HG03432 (cell line): ENCODE measurements at regions not wholly inside any gene's neighbourhood (a gene's known extent, or its start where the extent isn't known, plus 50 kb on each side); places are given as distances from the start of the nearest gene placed in this dataset.

Experiments
- ATAC-seq: cut with Tn5 transposase; IDR thresholded peaks from one replicate; pipeline ENCODE4 v1.9.1; 2021; ENCODE audit warnings: mild to moderate bottlenecking, moderate library complexity; ENCODE audit not compliant: unreplicated experiment

GRCh38 chr5:68352166-68352565 lies 136.6 kb downstream of the PIK3R1 start:
- ATAC-seq, result no peak

GRCh38 chr5:68353605-68354004 lies 138.0 kb downstream of the PIK3R1 start:
- ATAC-seq, result no peak

GRCh38 chr5:68354315-68354714 lies 138.8 kb downstream of the PIK3R1 start:
- ATAC-seq, result no peak

- ATAC-seq, result no peak
Observed at GRCh38 chr5:68356216-68356615, 140.7 kb downstream of the PIK3R1 start.

DNA sequence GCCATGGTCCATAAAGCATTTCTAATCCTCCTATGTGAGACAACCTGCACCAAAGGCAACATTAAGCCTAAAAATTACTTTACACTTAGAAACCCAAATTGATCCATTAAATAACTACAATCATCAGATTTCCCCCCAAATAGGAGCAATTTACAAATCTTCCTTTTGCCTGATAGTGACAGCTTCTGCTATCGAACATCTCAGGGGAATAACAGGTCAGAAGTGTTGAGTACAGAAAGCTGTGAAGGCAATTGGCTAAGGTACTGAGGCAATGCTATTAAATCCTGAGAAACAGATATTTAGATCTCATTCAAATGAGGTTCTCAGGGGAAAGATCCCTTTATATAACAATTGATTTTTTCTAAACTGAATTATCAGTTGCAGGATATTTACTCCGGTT lies 141.1 kb downstream of the PIK3R1 start:
- ATAC-seq, result no peak

DNA sequence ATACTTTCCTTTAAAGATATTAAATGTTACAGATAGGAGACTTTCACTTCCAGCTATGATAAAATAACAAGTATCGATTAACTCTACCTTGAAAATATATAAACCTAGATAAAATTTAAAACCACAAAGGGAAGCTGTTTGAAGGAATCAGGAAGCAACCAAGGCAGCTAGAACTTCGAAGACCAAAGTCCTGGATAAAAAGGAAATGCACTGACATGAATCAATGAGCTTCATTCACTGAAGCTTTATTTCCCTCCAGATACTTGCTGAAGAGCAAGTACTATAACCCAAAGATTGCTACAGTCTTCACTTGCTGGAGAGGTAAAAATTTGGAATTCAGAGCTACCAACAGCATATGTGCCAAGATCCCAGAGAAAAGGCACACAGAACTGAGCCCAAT lies 144.1 kb downstream of the PIK3R1 start:
- ATAC-seq, result no peak

- ATAC-seq, result no peak
Observed at GRCh38 chr5:68362331-68362730, 146.8 kb downstream of the PIK3R1 start.

- no peak for ATAC-seq
Observed at GRCh38 chr5:68365889-68366288, 150.3 kb downstream of the PIK3R1 start.

DNA sequence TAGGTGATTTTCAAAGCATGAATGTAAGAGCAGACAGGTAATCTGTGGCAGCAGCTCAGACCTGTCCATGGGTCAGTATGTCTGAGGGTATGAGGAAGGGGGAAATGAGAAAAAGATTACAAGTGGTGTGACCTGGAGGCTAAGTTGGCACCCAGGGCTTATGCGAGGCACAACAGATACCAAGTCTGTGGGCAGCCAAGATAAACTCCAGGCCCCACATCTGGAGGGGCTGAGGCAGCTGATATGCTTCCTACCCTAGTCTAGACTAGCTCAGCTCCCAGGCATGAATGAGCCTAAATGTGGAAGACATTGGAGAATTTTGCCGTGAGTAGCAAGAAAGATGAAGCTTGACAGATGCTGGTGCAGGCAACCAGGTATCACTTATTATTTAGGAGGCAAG lies 151.7 kb downstream of the PIK3R1 start:
- no peak for ATAC-seq

DNA sequence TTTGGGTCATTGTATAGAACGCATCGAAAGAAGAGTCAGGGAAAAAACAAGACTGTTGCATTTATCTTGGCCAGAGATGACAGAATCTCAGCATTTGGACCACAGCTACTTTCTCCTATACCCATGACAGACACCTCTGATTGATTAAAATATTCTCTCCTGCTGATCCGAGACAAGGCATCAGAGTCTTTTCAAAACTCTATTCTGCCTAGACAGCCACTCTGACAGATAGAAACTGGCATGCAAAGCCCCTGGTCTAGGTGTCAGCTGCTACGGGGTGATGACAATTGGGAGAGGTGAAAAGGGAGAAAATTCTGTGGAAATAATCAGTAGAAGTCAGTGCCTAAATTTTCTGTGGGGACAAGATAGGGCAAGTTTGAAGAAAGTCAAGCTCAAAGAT lies 152.2 kb downstream of the PIK3R1 start:
- ATAC-seq, result no peak

DNA sequence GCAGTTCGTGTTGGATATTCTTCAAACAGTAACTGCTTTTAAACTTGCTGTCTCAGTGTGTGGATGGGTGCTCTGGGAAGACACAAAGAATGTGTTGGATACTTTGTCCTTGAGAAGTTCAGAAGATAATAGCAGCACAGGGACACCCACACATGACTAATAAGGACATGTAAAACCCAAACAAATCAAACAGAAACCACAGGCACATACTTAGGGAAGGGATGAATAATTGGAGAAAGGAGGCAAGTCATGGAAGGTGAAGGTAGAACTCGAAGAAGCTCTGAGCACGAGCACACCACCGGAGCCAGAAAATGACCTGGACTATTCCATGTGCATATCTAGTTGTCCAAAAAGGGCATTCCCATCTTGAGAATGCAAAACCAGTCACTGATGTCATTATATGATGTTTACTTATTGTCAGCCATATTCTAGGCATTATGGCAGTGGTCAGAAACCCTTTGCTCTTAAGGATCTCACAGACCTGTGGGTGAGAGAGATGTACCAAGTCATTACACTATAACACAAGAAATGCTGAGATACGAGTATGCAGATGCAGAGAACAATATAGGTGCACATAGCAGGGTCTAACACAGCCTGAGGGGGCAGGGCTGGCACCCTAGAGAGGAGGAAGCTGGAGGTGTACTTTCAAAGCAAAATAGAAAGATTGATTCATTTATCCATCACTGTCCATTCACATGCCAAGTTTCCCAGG lies 152.9 kb downstream of the PIK3R1 start:
- no peak for ATAC-seq

DNA sequence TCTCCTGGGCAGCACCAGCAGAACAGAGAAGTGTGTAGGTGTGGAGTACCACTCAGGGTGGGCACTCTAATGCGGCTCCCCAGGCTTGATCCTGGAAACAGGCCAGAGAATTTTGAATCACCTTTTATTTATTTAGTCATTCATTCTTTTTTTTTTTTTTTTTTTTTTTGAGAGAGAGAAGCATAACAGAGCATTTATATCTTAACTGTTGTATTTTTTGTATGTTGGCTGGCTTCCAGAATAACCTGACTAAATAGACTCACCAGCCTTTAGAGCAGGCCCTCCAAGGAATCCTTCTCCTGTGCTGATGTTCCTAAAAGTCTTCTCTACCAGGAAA lies 153.4 kb downstream of the PIK3R1 start:
- ATAC-seq, result no peak

GRCh38 chr5:68369457-68370125 lies 154.0 kb downstream of the PIK3R1 start:
- peak; percentile 84 for ATAC-seq

- no peak for ATAC-seq
Observed at GRCh38 chr5:68370196-68370595, 154.6 kb downstream of the PIK3R1 start.

GRCh38 chr5:68371607-68372006 lies 156.1 kb downstream of the PIK3R1 start:
- no peak for ATAC-seq

DNA sequence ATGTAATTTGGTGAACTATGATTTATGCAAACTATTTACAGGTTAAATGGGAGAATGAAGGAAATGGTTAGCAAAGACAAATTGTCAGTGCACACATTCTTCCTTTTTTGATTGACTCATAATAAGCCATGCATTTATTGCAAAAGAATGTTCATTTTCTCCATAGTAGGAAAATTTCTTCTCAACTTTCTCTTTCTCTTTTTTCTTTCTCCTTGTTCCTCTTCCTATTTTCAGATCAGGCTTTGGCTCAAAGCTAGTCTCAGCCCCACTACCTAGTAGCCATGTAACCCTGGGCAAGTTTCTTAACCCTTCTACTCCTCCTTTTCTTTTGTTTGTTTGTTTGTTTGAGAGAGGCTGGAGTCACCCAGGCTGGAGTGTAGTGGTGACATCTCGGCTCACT lies 156.6 kb downstream of the PIK3R1 start:
- no peak for ATAC-seq

DNA sequence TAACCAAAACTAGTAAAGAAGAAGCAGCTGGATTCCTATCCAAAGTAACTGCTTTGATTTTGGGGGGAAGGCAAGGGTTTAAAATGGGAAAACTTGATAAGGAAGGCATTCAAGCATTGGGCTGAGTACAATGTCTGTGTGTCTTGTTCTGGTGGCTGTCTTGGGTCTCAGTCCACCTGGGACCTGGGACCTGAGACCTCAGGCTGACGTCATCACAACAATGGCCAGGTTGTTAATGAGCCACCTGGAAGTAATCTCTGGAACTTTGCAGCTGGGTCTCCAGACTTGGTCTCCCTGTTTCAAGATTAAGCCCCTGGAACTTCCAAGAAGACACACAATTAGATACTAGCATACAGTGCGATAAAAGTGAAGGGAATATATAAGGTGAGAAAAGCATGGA lies 157.5 kb downstream of the PIK3R1 start:
- no peak for ATAC-seq

DNA sequence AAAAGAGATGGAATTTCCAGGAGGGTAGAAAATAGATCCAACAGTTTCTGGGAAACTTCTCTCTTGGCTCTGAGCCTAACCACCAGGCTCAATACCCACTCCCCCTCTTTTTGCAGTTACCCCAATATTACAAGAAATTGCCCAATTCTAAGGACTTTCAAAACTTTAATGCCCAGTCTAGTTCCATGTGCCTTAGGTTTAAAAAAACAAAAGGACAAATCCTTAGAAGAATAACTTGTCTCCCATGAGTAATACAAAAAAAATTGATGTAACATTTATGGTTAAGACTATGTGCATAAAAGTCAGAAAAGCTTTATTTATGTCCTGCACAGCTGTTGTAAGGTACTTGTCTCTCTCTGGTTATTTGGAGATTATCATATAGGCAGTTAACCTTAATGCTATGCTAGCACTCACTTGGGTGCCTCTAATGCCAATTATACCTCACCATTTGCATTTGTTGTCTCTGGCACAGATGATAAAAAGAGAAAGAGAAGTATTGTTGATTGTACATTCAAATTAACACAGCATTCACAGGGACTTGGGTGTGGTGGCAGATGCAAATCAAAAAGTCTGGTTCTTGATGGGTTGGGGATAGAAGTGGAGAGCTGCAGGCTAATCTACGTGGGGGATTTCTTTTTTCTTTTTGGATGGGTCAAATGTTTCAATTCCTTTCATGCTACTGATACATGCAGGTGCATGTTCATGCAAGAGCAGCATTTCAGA lies 159.4 kb downstream of the PIK3R1 start:
- no peak for ATAC-seq

DNA sequence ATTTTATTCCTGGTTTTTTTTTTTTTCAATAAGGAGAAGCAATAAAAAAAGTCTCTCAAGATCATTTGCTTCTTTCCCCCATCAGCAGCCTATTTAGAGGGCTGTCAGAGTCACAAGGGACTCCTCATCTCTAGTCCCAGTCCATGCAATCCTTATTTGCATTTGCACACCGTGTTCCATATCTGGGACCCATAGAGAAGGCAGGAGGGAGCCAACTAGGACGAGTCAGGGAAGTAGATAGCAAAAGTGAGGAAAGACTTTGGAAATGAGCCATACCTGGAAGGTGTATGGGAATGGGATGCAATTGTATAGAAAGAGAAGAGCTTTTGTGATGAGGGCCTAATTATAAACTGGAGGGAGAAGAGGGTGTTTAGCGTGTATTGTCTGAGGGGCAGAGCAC lies 160.0 kb downstream of the PIK3R1 start:
- ATAC-seq, result no peak

DNA sequence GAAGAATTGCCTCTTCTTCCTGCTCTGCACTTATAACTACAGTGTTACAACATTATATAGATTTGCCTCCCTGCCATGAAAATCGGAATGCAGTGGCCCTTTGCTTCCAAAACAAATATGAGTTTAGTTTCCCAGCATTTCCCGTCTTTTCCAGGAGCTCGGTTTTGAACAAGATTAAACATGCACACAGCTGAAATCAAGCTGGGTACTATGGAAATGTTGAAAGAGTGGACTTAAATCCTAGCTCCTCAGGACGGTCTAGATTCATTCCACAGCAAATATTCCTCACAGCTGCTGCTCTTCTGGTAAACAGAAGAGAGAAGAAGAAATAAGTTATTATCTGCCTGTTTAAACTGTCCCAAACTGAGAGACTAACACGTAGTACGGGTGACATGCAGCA lies 161.4 kb downstream of the PIK3R1 start:
- no peak for ATAC-seq

GRCh38 chr5:68377733-68378132 lies 162.2 kb downstream of the PIK3R1 start:
- no peak for ATAC-seq

DNA sequence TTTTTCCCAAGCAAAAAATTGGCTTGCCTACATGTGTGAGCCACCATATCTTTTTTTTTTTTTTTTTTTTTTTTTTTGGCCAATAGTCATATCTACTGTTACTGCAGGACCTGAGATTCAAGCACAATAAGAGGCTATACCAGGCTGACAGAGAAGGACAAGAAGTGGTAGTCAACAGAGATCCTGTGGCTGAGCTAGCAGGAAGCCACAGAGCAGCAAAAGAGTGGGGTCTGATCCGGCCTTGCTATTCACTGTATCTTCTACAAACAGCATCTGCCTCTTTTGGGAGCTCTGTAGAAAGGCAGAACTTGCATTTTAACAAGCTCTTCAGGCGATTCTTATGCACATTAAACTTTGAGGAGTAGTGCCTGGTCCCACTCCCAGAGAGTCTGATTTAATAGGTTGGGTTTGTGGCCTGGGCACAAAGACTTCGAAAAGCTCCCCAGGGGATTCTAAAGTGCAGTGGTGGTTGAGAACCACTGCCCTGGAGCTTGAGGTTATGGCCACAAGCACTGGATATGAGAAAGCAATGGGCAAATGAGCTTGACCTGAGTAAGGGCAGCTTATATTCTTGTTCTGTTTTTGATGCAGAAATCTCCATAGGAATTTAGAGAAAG lies 162.8 kb downstream of the PIK3R1 start:
- ATAC-seq, result peak; percentile 88
